ENCODE measurements at regions not wholly inside any gene's neighbourhood (a gene's known extent, or its start where the extent isn't known, plus 50 kb on each side); places are given as distances from the start of the nearest gene placed in this dataset.

DNA sequence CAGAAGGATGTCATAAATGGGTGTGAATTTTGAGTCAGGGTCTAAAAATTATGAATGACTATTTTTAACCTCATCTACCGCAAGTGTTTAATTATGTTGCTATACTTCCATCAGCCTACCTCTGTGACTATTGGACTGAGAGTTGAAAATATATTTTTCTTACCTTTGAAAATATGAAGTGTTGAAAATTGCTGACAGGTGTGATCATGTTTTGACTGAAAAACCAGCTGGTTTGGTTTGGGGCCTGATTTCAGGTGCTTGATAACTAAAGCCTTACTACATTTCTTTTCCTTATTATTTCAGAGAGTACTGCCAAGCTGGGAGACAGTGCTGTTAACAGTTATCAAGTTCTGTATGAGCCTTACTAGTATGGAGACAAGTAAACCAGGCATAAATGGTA lies 107.2 kb upstream of the DUSP10 start:
- no peak overlapping the region for H3K4me3 Mint-ChIP-seq
- H2BK120ac ChIP-seq (ENCODE audit: low read depth, low read length, poor library complexity, severe bottlenecking): no peak overlapping the region
- H3K36me3 Mint-ChIP-seq (ENCODE audit: insufficient read depth in 1 of 3, low read depth in 3 of 3): no peaks in the 10 kb centered on the region; a peak in 1 of 7 replicates
- no peak overlapping the region for H3K9ac ChIP-seq (ENCODE audit: extremely low read depth, insufficient read length, low read length)
- H3K27ac ChIP-seq (ENCODE audit: insufficient read length, low read depth, low read length): no peak overlapping the region
- no peak overlapping the region for H2BK5ac ChIP-seq (ENCODE audit: insufficient read length, low read length)
- no peak overlapping the region for H2AFZ ChIP-seq (ENCODE audit: low read length)
- no peak overlapping the region for H3K4me2 ChIP-seq (ENCODE audit: insufficient read depth, insufficient read length, low read length)
- no peaks in the 10 kb centered on the region for H3K79me2 ChIP-seq (ENCODE audit: insufficient read depth, low read length)
- H2AK5ac ChIP-seq (ENCODE audit: insufficient read length, low read length): no peak overlapping the region
- no peak overlapping the region for H4K8ac ChIP-seq (replicated peaks; ENCODE audit: insufficient read length, low read depth, low read length)
- no peak overlapping the region for H3K27ac Mint-ChIP-seq
- H3K4me1 ChIP-seq (ENCODE audit: insufficient read depth, low read length): no peaks in the 10 kb centered on the region
- no peak overlapping the region for H3K14ac ChIP-seq (ENCODE audit: insufficient read depth, low read length)
- no peaks in the 10 kb centered on the region for H3K9me3 ChIP-seq (ENCODE audit: control insufficient read depth, low read depth, low read length)
- H3K27me3 Mint-ChIP-seq (ENCODE audit: low read depth): no peaks in the 10 kb centered on the region
- H3T11ph ChIP-seq (ENCODE audit: low read length): no peak overlapping the region
- TF ChIP-seq, protein P1, sequence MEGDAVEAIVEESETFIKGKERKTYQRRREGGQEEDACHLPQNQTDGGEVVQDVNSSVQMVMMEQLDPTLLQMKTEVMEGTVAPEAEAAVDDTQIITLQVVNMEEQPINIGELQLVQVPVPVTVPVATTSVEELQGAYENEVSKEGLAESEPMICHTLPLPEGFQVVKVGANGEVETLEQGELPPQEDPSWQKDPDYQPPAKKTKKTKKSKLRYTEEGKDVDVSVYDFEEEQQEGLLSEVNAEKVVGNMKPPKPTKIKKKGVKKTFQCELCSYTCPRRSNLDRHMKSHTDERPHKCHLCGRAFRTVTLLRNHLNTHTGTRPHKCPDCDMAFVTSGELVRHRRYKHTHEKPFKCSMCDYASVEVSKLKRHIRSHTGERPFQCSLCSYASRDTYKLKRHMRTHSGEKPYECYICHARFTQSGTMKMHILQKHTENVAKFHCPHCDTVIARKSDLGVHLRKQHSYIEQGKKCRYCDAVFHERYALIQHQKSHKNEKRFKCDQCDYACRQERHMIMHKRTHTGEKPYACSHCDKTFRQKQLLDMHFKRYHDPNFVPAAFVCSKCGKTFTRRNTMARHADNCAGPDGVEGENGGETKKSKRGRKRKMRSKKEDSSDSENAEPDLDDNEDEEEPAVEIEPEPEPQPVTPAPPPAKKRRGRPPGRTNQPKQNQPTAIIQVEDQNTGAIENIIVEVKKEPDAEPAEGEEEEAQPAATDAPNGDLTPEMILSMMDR (conservative IDR thresholded peaks at IDR 0.05): no peak
- H4K20me1 ChIP-seq (ENCODE audit: control insufficient read depth, insufficient read depth, insufficient read length): no peaks in the 10 kb centered on the region
- H3K18ac ChIP-seq (ENCODE audit: insufficient read length, low read depth, low read length): no peak overlapping the region
- H4K91ac ChIP-seq (ENCODE audit: insufficient read length, low read depth, low read length): no peak overlapping the region
- no peaks in the 10 kb centered on the region for H3K23me2 ChIP-seq (ENCODE audit: insufficient read length, low read depth, low read length, poor library complexity, severe bottlenecking)
- H3K27me3 ChIP-seq (ENCODE audit: insufficient read depth, low read length): no peaks in the 10 kb centered on the region
- H3K23ac ChIP-seq (ENCODE audit: insufficient read length, low read depth, low read length): no peak overlapping the region
- H2BK20ac ChIP-seq (ENCODE audit: low read depth, low read length, poor library complexity, severe bottlenecking): no peak overlapping the region
- no peak overlapping the region for H3K4ac ChIP-seq (ENCODE audit: low read depth, low read length)
- WGBS (ENCODE audit: extremely low coverage, insufficient read length, low lambda C conversion rate): no CpG with 5 or more reads among the region's 1 CpG
- no peak overlapping the region for H2BK12ac ChIP-seq (ENCODE audit: insufficient read length, low read depth, low read length)
- H4K5ac ChIP-seq (ENCODE audit: insufficient read length, low read depth, low read length): no peak overlapping the region
- H3K9me3 Mint-ChIP-seq: no peaks in the 10 kb centered on the region
- DNase-seq: no peak
- no peak overlapping the region for H3K56ac ChIP-seq (ENCODE audit: insufficient read length, low read depth, low read length)
- H3K4me1 Mint-ChIP-seq: peaks cover 2 to 6% of the 10 kb centered on the region in 2 experiments; a peak in 2 of 4 replicates
- H2BK15ac ChIP-seq (ENCODE audit: low read depth, low read length): no peak overlapping the region
- no peaks in the 10 kb centered on the region for H3K79me1 ChIP-seq (ENCODE audit: insufficient read depth, low read depth, low read length, poor library complexity, severe bottlenecking)
